ENCODE measurements at regions not wholly inside any gene's neighbourhood (a gene's known extent, or its start where the extent isn't known, plus 50 kb on each side); places are given as distances from the start of the nearest gene placed in this dataset.

- H3K4me1 ChIP-seq (ENCODE audit: control insufficient read depth in 1 of 2, insufficient read depth in 2 of 2, low read length in 2 of 2): no peaks in the 10 kb centered on the region
- H3K9me3 ChIP-seq (ENCODE audit: control insufficient read depth in 1 of 2, insufficient read depth in 1 of 2, low read depth in 1 of 2, low read length in 2 of 2): peaks cover 6 to 35% of the 10 kb centered on the region in 2 experiments; a peak in 2 of 4 replicates
- no peak overlapping the region for H3K4me2 ChIP-seq (ENCODE audit: low read length)
- ChIA-PET POLR2A (no interaction called here), RAD21 (ENCODE audit: low non-redundant PET in 1 of 2, low total read pairs in 2 of 2, uncharacterized antibody in 2 of 2, unreplicated experiment in 2 of 2) (no interaction called here), CTCF (no interaction called here)
- no peak for DNase-seq (ENCODE audit: low read depth, low spot score)
- H3K79me2 ChIP-seq (ENCODE audit: insufficient read depth, low read length): no peaks in the 10 kb centered on the region
- H4K20me1 ChIP-seq (ENCODE audit: insufficient read depth): no peaks in the 10 kb centered on the region
- no TSS peak for BruUV-seq (replicated peaks)
- H3K9ac ChIP-seq (ENCODE audit: low read length): no peak overlapping the region
- no peak for TF ChIP-seq CEBPB (IDR thresholded peaks at IDR 0.05; ENCODE audit: low read depth)
- TF ChIP-seq JUND (IDR thresholded peaks at IDR 0.05): no peak
- TF ChIP-seq POLR2A (IDR thresholded peaks at IDR 0.05; ENCODE audit: borderline replicate concordance, extremely low read depth, insufficient read depth, insufficient read length): no peak
- no peak for TF ChIP-seq SRF (IDR thresholded peaks at IDR 0.05; ENCODE audit: low read depth)
- TF ChIP-seq EGR1 (IDR thresholded peaks at IDR 0.05; ENCODE audit: low read depth): no peak
- TF ChIP-seq, protein P1, sequence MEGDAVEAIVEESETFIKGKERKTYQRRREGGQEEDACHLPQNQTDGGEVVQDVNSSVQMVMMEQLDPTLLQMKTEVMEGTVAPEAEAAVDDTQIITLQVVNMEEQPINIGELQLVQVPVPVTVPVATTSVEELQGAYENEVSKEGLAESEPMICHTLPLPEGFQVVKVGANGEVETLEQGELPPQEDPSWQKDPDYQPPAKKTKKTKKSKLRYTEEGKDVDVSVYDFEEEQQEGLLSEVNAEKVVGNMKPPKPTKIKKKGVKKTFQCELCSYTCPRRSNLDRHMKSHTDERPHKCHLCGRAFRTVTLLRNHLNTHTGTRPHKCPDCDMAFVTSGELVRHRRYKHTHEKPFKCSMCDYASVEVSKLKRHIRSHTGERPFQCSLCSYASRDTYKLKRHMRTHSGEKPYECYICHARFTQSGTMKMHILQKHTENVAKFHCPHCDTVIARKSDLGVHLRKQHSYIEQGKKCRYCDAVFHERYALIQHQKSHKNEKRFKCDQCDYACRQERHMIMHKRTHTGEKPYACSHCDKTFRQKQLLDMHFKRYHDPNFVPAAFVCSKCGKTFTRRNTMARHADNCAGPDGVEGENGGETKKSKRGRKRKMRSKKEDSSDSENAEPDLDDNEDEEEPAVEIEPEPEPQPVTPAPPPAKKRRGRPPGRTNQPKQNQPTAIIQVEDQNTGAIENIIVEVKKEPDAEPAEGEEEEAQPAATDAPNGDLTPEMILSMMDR (IDR thresholded peaks at IDR 0.05 in 2 of 3, conservative IDR thresholded peaks at IDR 0.05 in 1 of 3; ENCODE audit: borderline replicate concordance in 1 of 3, insufficient read depth in 1 of 3, low read depth in 2 of 3, low read length in 2 of 3): no peak
- TF ChIP-seq RAD21 (IDR thresholded peaks at IDR 0.05; ENCODE audit: low read depth): no peak
- TF ChIP-seq ZFX (IDR thresholded peaks at IDR 0.05): no peak
- no peak for ATAC-seq
- intact Hi-C loops (cut with micrococcal nuclease): no loop called here
- no peak overlapping the region for H2AFZ ChIP-seq (ENCODE audit: low read depth, low read length, poor library complexity, severe bottlenecking)
- H3K9me2 ChIP-seq (ENCODE audit: insufficient read depth): no peaks in the 10 kb centered on the region
- no peak overlapping the region for H3K27ac ChIP-seq (ENCODE audit: low read depth, low read length)
- no peak overlapping the region for H3K4me3 ChIP-seq (replicated peaks in 1 of 2; ENCODE audit: low read depth in 1 of 2, low read length in 2 of 2)
- H3K36me3 ChIP-seq (ENCODE audit: control insufficient read depth in 1 of 2, insufficient read depth in 2 of 2, low read length in 2 of 2): no peaks in the 10 kb centered on the region
- no peaks in the 10 kb centered on the region for H3K27me3 ChIP-seq (ENCODE audit: insufficient read depth, low read length)
These were observed 379.9 kb downstream of the GABRB3 start for GRCh38 chr15:26392956-26393355.

DNA sequence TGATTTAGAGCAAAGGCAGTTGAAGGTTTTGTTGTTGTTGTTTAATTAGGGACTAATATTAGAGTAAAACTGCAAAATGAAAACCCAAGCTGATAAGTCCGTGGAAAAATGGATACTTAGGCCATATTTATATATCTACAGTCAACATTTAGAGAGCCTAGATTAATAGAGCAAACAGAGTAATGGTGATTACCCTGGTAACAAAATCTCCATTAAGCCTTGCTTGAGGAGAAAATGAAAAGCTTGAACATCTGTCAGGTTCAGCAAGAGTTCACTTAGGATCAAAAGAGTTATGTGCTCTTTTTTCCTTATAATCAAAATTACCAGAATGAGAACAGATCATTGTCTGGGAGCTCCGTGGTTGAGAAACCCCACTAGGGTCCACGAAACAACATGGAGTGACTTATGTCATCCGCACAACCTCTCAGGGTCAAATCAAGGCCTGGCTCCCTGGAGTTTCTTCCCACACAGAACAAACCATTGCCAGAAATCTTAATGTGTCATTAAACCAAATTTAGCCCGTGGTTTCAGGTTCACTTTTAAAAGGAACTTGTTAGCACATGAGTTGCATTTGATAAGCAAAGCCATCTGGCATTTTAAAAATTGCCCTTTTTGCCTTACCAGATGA is 381.2 kb downstream of the GABRB3 start:
- Histone ChIP-seq H3K36me3 (ENCODE audit: control insufficient read depth in 1 of 2, insufficient read depth in 2 of 2, low read length in 2 of 2) (no peaks in the 10 kb centered on the region), H2AFZ (ENCODE audit: low read depth, low read length, poor library complexity, severe bottlenecking) (no peak overlapping the region), H4K20me1 (ENCODE audit: insufficient read depth) (no peaks in the 10 kb centered on the region), H3K79me2 (ENCODE audit: insufficient read depth, low read length) (no peaks in the 10 kb centered on the region), H3K27me3 (ENCODE audit: insufficient read depth, low read length) (no peaks in the 10 kb centered on the region), H3K4me3 (replicated peaks in 1 of 2; ENCODE audit: low read depth in 1 of 2, low read length in 2 of 2) (no peak overlapping the region), H3K9ac (ENCODE audit: low read length) (no peak overlapping the region), H3K27ac (ENCODE audit: low read depth, low read length) (no peak overlapping the region), H3K4me1 (ENCODE audit: control insufficient read depth in 1 of 2, insufficient read depth in 2 of 2, low read length in 2 of 2) (no peaks in the 10 kb centered on the region), H3K9me2 (ENCODE audit: insufficient read depth) (no peaks in the 10 kb centered on the region), H3K9me3 (ENCODE audit: control insufficient read depth in 1 of 2, insufficient read depth in 1 of 2, low read depth in 1 of 2, low read length in 2 of 2) (peaks cover 10 to 43% of the 10 kb centered on the region in 2 experiments; a peak in 2 of 4 replicates), H3K4me2 (ENCODE audit: low read length) (no peak overlapping the region)
- ATAC-seq: no peak
- POLR2A ChIA-PET: no interaction called here
- BruUV-seq (replicated peaks): no TSS peak
- RAD21 ChIA-PET (ENCODE audit: low non-redundant PET in 1 of 2, low total read pairs in 2 of 2, uncharacterized antibody in 2 of 2, unreplicated experiment in 2 of 2): no interaction called here
- CTCF ChIA-PET: no interaction called here
- no peak for DNase-seq (ENCODE audit: low read depth, low spot score)
- intact Hi-C loops (cut with micrococcal nuclease): no loop called here
- TF ChIP-seq ZNF274 (IDR thresholded peaks at IDR 0.05; ENCODE audit: low read depth, low read length) (no peak), MAX (IDR thresholded peaks at IDR 0.05) (no peak), EZH2 (IDR thresholded peaks at IDR 0.05) (no peak), FOSL1 (IDR thresholded peaks at IDR 0.05; ENCODE audit: low read depth) (no peak), ZFX (IDR thresholded peaks at IDR 0.05) (no peak), REST (IDR thresholded peaks at IDR 0.05; ENCODE audit: low read depth) (no peak), TCF7L2 (IDR thresholded peaks at IDR 0.05; ENCODE audit: borderline replicate concordance, extremely low read depth, insufficient read depth, insufficient read length) (no peak)
- TF ChIP-seq, protein P2, sequence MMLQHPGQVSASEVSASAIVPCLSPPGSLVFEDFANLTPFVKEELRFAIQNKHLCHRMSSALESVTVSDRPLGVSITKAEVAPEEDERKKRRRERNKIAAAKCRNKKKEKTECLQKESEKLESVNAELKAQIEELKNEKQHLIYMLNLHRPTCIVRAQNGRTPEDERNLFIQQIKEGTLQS (IDR thresholded peaks at IDR 0.05): no peak
